ENCODE measurements at regions not wholly inside any gene's neighbourhood (a gene's known extent, or its start where the extent isn't known, plus 50 kb on each side); places are given as distances from the start of the nearest gene placed in this dataset.
"Not testable (repeated sequence)": the region's sequence is repeated elsewhere in the genome, so short reads cannot be mapped to it uniquely, and the experiment has no call there.

DNA sequence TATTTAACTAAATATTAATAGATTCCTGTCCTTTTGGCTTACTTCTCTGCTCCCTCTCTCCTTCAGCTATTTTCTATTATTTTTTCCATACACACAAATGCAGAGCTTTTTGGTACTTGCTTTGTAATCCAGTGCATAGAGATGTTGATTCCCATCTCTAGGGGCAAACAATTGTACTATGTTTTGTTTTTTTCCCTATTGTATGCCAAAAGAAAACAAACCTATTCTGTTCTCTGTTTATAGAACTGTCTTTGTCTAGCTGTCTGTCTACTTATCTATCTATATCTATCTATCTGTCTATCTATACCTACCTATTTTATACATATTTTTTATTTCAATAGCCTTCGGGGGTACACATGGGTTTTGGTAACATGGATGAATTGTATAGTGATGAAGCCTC lies 121.6 kb upstream of the LIFR start:
- whole genome bisulfite sequencing, 2 donors, result 91 to 100% methylated on average over 1 of the region's 1 CpG
- peaks cover 0 to 6% (median 0%) of the 10 kb centered on the region in 9 donors for H3K4me1 ChIP-seq
- H3K27me3 ChIP-seq, result no peaks in the 10 kb centered on the region
- intact Hi-C loops (cut with DNase I), result loop anchor here in 2 of 10 donors (10.0 kb wide), 2 partner anchors 127 to 247 kb away; no protein-coding TSS in a partner anchor
- H3K4me3 ChIP-seq, result no peak overlapping the region
- no peak overlapping the region for H3K27ac ChIP-seq
- TF ChIP-seq CTCF (IDR thresholded peaks at IDR 0.05), result no peak
- DNase-seq (no peak), ATAC-seq (no peak)
- H3K36me3 ChIP-seq, result no peaks in the 10 kb centered on the region
- H3K9me3 ChIP-seq, result no peaks in the 10 kb centered on the region

- WGBS, 2 donors, result 90 to 91% methylated on average over 7 of the region's 7 CpGs
- not testable (repeated sequence) for H3K9me3 ChIP-seq, H3K27ac ChIP-seq, H3K4me1 ChIP-seq, ATAC-seq, H3K36me3 ChIP-seq, DNase-seq, H3K27me3 ChIP-seq, H3K4me3 ChIP-seq
- intact Hi-C loops (cut with DNase I), result loop anchor here in 2 of 10 donors (10.0 kb wide), 2 partner anchors 126 to 246 kb away; no protein-coding TSS in a partner anchor
These were observed 122.3 kb upstream of the LIFR start for GRCh38 chr5:38678697-38679096.

GRCh38 chr5:38680094-38680825 lies 123.8 kb upstream of the LIFR start:
- no peak for TF ChIP-seq CTCF (IDR thresholded peaks at IDR 0.05)
- Histone ChIP-seq H3K36me3 (no peaks in the 10 kb centered on the region), H3K4me1 (peaks cover 0 to 6% (median 0%) of the 10 kb centered on the region in 9 donors), H3K4me3 (no peak overlapping the region), H3K27me3 (no peaks in the 10 kb centered on the region), H3K9me3 (no peaks in the 10 kb centered on the region), H3K27ac (no peak overlapping the region)
- 69 to 73% methylated on average over 5 of the region's 5 CpGs for WGBS, 2 donors
- intact Hi-C loops (cut with DNase I), result no loop called here
- ATAC-seq (no peak), DNase-seq (no peak)

GRCh38 chr5:38681029-38681706 lies 124.7 kb upstream of the LIFR start:
- intact Hi-C loops (cut with DNase I), result no loop called here
- no peaks in the 10 kb centered on the region for H3K27me3 ChIP-seq
- TF ChIP-seq CTCF (IDR thresholded peaks at IDR 0.05), result no peak
- H3K27ac ChIP-seq, result no peak overlapping the region
- ATAC-seq (no peak), DNase-seq (no peak)
- 79 to 80% methylated on average over 3 of the region's 3 CpGs for WGBS, 2 donors
- no peak overlapping the region for H3K4me3 ChIP-seq
- no peaks in the 10 kb centered on the region for H3K36me3 ChIP-seq
- no peaks in the 10 kb centered on the region for H3K9me3 ChIP-seq
- peaks cover 0 to 6% (median 0%) of the 10 kb centered on the region in 9 donors for H3K4me1 ChIP-seq

DNA sequence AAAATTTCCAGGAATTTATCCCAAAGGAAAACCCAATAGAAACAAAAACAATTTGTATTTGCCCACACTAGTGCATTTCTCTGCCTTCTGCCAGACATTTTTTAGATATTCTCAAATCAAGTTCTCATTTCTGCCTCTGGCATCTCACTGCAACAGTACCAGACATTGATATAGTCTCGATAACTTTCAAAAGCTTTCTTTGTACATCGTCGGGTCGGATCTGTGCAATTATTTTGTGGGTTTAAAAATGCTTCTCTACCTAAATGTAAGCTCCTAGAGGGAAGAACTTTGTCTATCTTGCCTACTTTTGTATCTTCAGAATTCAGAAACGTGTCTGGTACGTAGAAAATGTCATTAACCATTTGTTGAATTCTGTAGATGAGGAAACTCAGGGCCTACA lies 125.5 kb upstream of the LIFR start:
- no peaks in the 10 kb centered on the region for H3K9me3 ChIP-seq
- intact Hi-C loops (cut with DNase I), result no loop called here
- 73% methylated on average over 6 of the region's 6 CpGs for WGBS, 2 donors
- no peak overlapping the region for H3K4me3 ChIP-seq
- no peak for ATAC-seq
- no peak for TF ChIP-seq CTCF (IDR thresholded peaks at IDR 0.05)
- H3K27me3 ChIP-seq, result no peaks in the 10 kb centered on the region
- DNase-seq, result no peak
- no peaks in the 10 kb centered on the region for H3K36me3 ChIP-seq
- H3K4me1 ChIP-seq, result peaks cover 0 to 6% (median 0%) of the 10 kb centered on the region in 9 donors
- H3K27ac ChIP-seq, result no peak overlapping the region

All from heart right ventricle (tissue), 16 donors.